Ishikawa (cell line): ENCODE measurements at regions not wholly inside any gene's neighbourhood (a gene's known extent, or its start where the extent isn't known, plus 50 kb on each side); places are given as distances from the start of the nearest gene placed in this dataset.

Experiments
- CEBPB ChIP-seq: IDR thresholded peaks from 2 replicates; pipeline ENCODE4 v1.6.1; 2012
- CREB1 ChIP-seq: IDR thresholded peaks from 2 replicates; pipeline ENCODE4 v1.6.1; 2012; ENCODE audit warnings: low read depth
- EGR1 ChIP-seq: IDR thresholded peaks from 2 replicates; pipeline ENCODE4 v1.6.1; 2012
- EP300 ChIP-seq: IDR thresholded peaks from 2 replicates; pipeline ENCODE4 v1.6.1; 2012; ENCODE audit warnings: borderline replicate concordance
- FOXM1 ChIP-seq: IDR thresholded peaks from 2 replicates; pipeline ENCODE4 v1.6.1; 2012; ENCODE audit warnings: low read depth, borderline replicate concordance
- MAX ChIP-seq: IDR thresholded peaks from 2 replicates; pipeline ENCODE4 v1.6.1; 2012
- NFIC ChIP-seq: IDR thresholded peaks from 2 replicates; pipeline ENCODE4 v1.6.1; 2012
- RAD21 ChIP-seq: IDR thresholded peaks from 2 replicates; pipeline ENCODE4 v1.6.1; 2012; ENCODE audit warnings: low read depth
- REST ChIP-seq: IDR thresholded peaks from 2 replicates; pipeline ENCODE4 v1.6.1; 2012; ENCODE audit warnings: low read depth, mild to moderate bottlenecking
- TAF1 ChIP-seq: IDR thresholded peaks from 2 replicates; pipeline ENCODE4 v1.6.1; 2012; ENCODE audit warnings: low read depth, mild to moderate bottlenecking
- TCF12 ChIP-seq: IDR thresholded peaks from 2 replicates; pipeline ENCODE4 v1.6.1; 2012; ENCODE audit warnings: low read depth
- TEAD4 ChIP-seq: IDR thresholded peaks from 2 replicates; pipeline ENCODE4 v1.6.1; 2012
- USF1 ChIP-seq: IDR thresholded peaks from 2 replicates; pipeline ENCODE4 v1.6.1; 2012
- YY1 ChIP-seq: IDR thresholded peaks from 2 replicates; pipeline ENCODE4 v1.6.1; 2012; ENCODE audit warnings: low read depth
- ZBTB7A ChIP-seq: IDR thresholded peaks from 2 replicates; pipeline ENCODE4 v1.6.1; 2012; ENCODE audit warnings: low read depth

- no peak for TF ChIP-seq ZBTB7A
- no peak for TF ChIP-seq RAD21
- TF ChIP-seq USF1, result no peak
- TF ChIP-seq TEAD4, result no peak
- no peak for TF ChIP-seq YY1
- no peak for TF ChIP-seq MAX
- no peak for TF ChIP-seq TCF12
- no peak for TF ChIP-seq EGR1
- no peak for TF ChIP-seq NFIC
- no peak for TF ChIP-seq CEBPB
- no peak for TF ChIP-seq CREB1
- no peak for TF ChIP-seq EP300
Observed at GRCh38 chr7:116093516-116094301, 63.1 kb upstream of the TFEC start.

GRCh38 chr7:116095396-116095795, 64.8 kb upstream of the TFEC start:
- TF ChIP-seq YY1 (no peak), TCF12 (no peak), USF1 (no peak), CREB1 (no peak), REST (no peak), EP300 (no peak), TAF1 (no peak), NFIC (no peak), FOXM1 (no peak), EGR1 (no peak), CEBPB (no peak), RAD21 (no peak), TEAD4 (no peak)

- TF ChIP-seq RAD21 (no peak), MAX (no peak), TAF1 (no peak), CEBPB (no peak), EP300 (no peak), TCF12 (no peak), REST (no peak), FOXM1 (no peak)
Observed at GRCh38 chr7:116097365-116098009, 66.9 kb upstream of the TFEC start.

- TF ChIP-seq RAD21 (no peak), MAX (no peak), EP300 (no peak), EGR1 (no peak), ZBTB7A (no peak), TEAD4 (no peak), TAF1 (no peak), TCF12 (no peak), CREB1 (no peak), FOXM1 (no peak), CEBPB (no peak), REST (no peak), YY1 (no peak), USF1 (no peak), NFIC (no peak)
Observed at GRCh38 chr7:116098175-116098574, 67.6 kb upstream of the TFEC start.
